ENCODE measurements at regions not wholly inside any gene's neighbourhood (a gene's known extent, or its start where the extent isn't known, plus 50 kb on each side); places are given as distances from the start of the nearest gene placed in this dataset.

DNA sequence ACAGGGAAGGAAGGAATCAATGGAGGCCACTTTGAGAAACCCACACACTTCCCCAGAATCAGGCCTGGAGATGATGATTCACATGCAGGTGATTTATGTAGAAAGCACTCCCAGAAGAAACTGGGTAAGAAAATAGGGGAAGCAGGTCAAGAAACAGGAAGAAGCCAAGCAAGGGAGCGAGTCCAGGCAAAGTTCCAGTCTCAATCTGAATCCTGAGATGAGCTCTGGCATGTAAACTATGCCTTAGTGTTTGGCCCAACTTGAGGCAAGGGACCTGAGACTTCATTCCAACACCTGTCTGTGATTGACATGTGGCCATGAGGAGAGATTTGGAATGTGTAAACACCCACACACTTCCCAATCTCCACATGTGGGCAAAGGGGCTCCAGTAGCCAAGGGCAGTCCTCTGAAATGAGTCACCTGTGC is 61.6 kb upstream of the CTNNB1 start:
- peaks cover 10% of the 10 kb centered on the region for H3K9me3 Mint-ChIP-seq
- no peak for DNase-seq (ENCODE audit: low read depth, low spot score)

DNA sequence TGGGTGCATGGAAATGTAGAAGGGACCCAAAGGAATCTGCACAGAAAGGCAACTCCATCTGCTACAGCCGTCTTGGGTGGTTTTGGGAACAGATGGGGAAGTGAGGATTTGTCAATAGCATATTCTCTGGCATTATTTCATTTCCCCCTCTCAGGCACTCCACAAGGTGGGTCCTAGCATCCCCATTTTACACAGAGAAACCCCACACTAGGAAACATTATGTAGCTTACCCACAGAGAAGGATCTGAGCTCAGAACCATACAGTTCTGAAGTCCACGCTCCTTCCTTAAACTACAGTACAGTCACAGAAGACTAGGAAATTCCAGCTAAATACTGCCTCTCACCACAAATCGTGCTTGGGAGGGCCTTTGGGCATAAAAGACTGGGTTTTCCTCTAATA is 61.2 kb upstream of the CTNNB1 start:
- H3K27ac Mint-ChIP-seq (ENCODE audit: unreplicated experiment): no peak overlapping the region
- H3K27me3 Mint-ChIP-seq (ENCODE audit: low read depth): no peaks in the 10 kb centered on the region
- H3K36me3 Mint-ChIP-seq (ENCODE audit: low read depth): peaks cover 2% of the 10 kb centered on the region
- H3K4me1 Mint-ChIP-seq: peaks cover 3% of the 10 kb centered on the region
- no peak overlapping the region for H3K4me3 Mint-ChIP-seq
- no peak for DNase-seq (ENCODE audit: low read depth, low spot score)
- H3K9me3 Mint-ChIP-seq: peaks cover 7% of the 10 kb centered on the region
- TF ChIP-seq, protein P1, sequence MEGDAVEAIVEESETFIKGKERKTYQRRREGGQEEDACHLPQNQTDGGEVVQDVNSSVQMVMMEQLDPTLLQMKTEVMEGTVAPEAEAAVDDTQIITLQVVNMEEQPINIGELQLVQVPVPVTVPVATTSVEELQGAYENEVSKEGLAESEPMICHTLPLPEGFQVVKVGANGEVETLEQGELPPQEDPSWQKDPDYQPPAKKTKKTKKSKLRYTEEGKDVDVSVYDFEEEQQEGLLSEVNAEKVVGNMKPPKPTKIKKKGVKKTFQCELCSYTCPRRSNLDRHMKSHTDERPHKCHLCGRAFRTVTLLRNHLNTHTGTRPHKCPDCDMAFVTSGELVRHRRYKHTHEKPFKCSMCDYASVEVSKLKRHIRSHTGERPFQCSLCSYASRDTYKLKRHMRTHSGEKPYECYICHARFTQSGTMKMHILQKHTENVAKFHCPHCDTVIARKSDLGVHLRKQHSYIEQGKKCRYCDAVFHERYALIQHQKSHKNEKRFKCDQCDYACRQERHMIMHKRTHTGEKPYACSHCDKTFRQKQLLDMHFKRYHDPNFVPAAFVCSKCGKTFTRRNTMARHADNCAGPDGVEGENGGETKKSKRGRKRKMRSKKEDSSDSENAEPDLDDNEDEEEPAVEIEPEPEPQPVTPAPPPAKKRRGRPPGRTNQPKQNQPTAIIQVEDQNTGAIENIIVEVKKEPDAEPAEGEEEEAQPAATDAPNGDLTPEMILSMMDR (conservative IDR thresholded peaks at IDR 0.05): no peak

More for the DNA sequence above, 61.6 kb upstream of the CTNNB1 start:
- no peak overlapping the region for H3K4me3 Mint-ChIP-seq
- H3K27ac Mint-ChIP-seq (ENCODE audit: unreplicated experiment): no peak overlapping the region
- peaks cover 4% of the 10 kb centered on the region for H3K36me3 Mint-ChIP-seq (ENCODE audit: low read depth)
- H3K27me3 Mint-ChIP-seq (ENCODE audit: low read depth): no peaks in the 10 kb centered on the region
- TF ChIP-seq, protein P1 (conservative IDR thresholded peaks at IDR 0.05): no peak
- peaks cover 3% of the 10 kb centered on the region for H3K4me1 Mint-ChIP-seq

- Mint-ChIP-seq H3K27ac (ENCODE audit: unreplicated experiment) (no peak overlapping the region), H3K4me1 (peaks cover 3% of the 10 kb centered on the region), H3K4me3 (no peak overlapping the region), H3K36me3 (ENCODE audit: low read depth) (peaks cover 2% of the 10 kb centered on the region), H3K9me3 (peaks cover 7% of the 10 kb centered on the region), H3K27me3 (ENCODE audit: low read depth) (no peaks in the 10 kb centered on the region)
- TF ChIP-seq, protein P1 (conservative IDR thresholded peaks at IDR 0.05): no peak
- DNase-seq (ENCODE audit: low read depth, low spot score): no peak
Observed at GRCh38 chr3:41138601-41139000, 60.7 kb upstream of the CTNNB1 start.

DNA sequence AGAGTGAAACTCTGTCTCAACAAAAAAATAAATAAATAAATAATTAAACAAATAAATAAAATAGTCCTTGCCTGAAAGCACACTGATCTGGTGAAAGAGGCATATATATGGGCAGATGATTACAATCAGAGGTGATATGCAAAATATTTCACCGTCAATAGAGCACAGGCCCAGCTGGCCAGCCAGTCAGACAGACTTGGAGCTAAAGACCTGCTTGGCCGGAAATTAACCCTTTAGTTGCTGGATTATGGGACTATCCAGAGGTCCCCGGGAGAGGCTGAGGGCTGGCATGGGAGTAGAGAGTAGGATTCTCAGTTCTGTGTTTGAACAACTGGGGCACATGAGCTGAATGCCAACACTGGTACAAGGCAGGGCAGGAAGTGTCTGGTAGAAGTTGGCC is 59.1 kb upstream of the CTNNB1 start:
- Mint-ChIP-seq H3K9me3 (peaks cover 3% of the 10 kb centered on the region), H3K27ac (ENCODE audit: unreplicated experiment) (no peak overlapping the region), H3K4me3 (no peak overlapping the region), H3K36me3 (ENCODE audit: low read depth) (no peaks in the 10 kb centered on the region), H3K27me3 (ENCODE audit: low read depth) (no peaks in the 10 kb centered on the region), H3K4me1 (peaks cover 3% of the 10 kb centered on the region)
- TF ChIP-seq, protein P1 (conservative IDR thresholded peaks at IDR 0.05): no peak
- no peak for DNase-seq (ENCODE audit: low read depth, low spot score)

DNA sequence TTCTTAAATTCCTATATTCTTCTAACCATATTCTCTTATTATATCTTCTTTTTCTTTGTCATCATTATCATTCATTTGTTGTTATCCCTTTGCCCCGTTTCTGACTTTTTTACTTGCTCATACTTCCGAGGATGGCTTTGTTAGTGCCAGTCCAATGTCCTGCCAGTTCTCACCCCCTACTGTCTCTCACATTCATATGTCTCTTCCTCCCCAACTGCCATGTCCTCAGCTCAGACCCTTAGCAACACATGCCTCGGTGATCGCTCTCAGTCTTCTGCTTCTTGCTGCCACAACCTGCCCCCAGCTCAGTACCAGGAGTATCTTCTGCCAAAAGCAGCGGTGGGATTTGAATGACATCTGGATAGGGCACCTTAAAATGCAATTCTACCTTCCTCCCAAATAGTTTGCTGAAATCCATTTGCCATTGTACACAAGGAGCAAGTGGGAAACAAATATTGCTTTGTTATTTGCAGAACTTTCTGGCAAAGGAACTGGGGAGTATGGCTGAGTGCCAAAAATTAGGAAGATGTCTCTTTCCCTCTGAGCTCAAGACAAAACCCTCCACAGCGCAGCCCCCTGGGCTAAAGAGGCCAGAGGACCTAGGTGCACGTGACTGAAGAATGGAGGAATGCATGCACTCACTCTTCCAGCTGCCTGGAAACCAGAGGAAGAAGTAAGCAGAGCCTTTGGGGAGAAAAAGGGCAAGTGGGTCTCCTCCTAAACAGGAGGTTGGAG is 57.7 kb upstream of the CTNNB1 start:
- no peak overlapping the region for H3K27ac Mint-ChIP-seq (ENCODE audit: unreplicated experiment)

More for the DNA sequence above, 57.7 kb upstream of the CTNNB1 start:
- Mint-ChIP-seq H3K36me3 (ENCODE audit: low read depth) (peaks cover 3% of the 10 kb centered on the region), H3K27me3 (ENCODE audit: low read depth) (no peaks in the 10 kb centered on the region), H3K4me3 (no peak overlapping the region), H3K9me3 (peaks cover 8% of the 10 kb centered on the region), H3K4me1 (peaks cover 3% of the 10 kb centered on the region)
- TF ChIP-seq, protein P1 (conservative IDR thresholded peaks at IDR 0.05): no peak
- no peak for DNase-seq (ENCODE audit: low read depth, low spot score)

Data from neural crest cell (in vitro differentiated cells).